HG02938 (cell line): ENCODE measurements at regions not wholly inside any gene's neighbourhood (a gene's known extent, or its start where the extent isn't known, plus 50 kb on each side); places are given as distances from the start of the nearest gene placed in this dataset.

Experiments
- ATAC-seq: cut with Tn5 transposase; IDR thresholded peaks from one replicate; pipeline ENCODE4 v1.9.1; 2021; ENCODE audit warnings: mild to moderate bottlenecking, moderate library complexity; ENCODE audit not compliant: unreplicated experiment

DNA sequence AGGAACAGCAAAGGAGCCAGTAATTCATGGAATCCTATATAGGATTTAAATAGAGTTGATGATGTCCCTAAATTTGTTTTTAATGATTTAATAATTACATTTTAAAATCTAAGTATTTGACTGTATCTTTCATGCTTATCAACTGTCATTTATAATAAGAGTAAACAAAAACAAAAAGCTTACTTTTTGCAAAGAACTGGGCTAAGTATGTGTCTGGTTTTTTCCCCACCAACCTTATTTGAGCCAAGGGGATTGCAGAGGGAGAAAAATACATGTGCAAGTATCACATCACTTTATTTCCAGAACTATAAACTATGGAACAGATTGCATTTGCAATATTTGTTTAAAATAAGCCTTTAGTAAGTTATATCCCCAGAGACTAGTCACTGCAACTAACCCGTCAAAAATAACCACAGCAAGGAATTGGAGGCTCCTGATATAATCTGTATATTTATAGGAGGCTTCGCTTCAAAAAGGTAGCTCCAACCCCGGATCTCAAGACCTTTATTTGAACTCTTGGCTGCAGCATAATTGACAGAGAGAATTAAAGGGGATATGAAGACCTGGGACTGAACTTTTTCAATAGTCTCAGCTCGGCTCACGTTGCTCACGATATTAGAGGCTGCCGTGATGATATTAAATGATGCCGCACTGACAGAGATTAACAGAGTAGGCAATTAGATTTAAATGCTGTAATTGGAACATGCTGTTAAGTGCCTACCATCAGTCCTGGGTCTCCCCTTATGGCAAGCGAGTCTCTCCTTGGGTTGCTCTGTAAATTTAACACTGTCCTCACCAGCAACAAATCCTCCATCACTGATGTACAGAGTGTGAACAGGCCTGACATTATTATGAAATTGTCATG, 329.1 kb upstream of the NFIA start:
- ATAC-seq = no peak

DNA sequence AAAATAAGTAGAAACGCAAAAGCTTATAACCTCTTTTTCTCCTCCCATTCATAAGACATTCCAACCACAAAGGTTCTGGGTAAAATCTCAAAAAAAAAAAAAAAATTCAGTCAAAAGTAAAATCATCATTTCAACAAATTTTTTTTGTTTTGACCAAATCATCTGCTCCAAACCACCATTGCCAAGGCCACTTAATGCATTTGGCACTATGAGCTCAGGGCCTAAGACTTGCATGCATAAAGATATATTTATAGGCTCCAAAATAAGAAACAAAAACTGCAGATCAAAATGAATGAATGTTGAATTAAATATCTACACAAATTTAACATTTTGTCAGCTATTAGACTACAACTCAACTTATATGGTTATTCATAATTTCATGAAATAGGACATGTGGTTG, 331.1 kb upstream of the NFIA start:
- ATAC-seq = no peak

DNA sequence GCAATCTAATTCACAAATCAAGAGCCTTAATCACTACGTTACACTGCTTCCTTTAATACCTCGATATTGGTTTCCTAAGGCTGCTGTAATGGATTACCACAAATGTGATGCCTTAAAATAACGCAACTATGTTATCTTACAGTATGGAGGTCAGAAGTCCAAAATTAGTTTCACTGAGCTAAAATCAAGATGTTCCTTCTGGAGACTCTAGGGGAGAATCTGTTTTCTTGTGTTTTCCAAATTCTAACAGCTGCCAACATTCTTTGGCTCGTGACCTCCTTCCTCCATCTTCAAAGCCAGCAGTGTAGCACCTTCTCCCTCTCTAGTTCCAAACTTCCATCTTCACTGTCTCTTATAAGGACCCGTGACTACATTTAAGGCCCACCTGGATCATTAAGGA, 335.0 kb upstream of the NFIA start:
- no peak for ATAC-seq

DNA sequence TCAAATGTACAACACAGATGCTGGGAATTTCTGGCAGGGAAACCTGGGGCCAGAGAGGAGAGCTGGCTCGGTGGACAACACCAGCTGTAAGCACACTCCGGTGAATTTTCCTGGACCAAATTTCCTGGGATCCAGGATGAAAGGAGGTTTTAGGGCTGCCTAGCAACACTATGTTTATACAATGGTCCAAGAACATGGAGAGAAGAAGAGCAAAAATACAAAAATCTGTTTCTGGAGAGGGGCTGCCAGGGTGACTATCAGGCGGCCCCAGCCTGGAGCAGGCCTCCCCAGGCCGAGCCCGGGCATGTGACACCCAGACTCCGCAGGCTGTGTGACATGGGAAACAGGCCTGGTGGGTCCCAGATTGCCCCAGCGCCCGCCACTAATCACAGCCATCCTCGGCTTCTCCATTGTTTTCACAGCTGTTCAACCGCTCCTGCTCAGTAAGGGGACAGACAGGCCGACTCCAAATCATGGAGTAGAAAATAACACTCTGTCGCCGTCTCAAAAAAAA, 336.0 kb upstream of the NFIA start:
- ATAC-seq = no peak

DNA sequence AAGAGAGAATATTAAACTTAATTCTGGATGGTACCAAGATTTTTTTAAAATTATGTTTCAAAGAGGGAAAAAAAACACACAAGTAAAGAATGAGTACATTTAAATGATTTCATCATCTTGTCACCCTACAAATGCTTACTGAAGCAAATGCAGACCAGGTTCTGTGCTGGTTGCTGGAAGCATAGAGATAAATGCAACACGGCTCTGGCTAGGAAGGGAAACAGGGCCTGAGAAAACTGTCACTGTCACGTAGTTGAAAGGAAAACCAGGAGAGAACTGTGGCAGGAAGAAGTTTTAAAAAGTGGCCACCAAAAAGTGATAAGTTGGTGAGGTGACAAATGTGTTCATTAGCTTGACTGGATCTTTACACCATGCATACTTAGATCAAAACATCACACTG, 336.9 kb upstream of the NFIA start:
- no peak for ATAC-seq

DNA sequence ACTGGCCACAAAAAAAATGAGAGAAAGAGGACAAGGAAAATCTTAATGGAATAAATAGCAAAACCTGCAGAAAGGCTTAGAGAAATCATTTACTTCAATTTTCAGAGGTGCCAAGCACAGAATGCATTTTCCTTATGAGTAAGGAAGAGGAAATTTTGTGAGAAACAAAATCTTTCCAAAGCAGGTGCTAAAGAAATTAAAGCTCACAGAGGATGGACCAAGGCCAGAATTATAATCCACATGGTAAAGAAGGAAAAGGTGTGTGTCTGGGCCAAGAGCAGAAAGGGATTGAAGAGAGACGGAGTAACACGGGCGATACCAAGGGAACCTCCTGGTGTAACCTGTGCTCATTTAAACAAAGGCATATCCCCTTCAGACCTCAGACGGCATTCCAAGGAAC, 340.0 kb upstream of the NFIA start:
- no peak for ATAC-seq

DNA sequence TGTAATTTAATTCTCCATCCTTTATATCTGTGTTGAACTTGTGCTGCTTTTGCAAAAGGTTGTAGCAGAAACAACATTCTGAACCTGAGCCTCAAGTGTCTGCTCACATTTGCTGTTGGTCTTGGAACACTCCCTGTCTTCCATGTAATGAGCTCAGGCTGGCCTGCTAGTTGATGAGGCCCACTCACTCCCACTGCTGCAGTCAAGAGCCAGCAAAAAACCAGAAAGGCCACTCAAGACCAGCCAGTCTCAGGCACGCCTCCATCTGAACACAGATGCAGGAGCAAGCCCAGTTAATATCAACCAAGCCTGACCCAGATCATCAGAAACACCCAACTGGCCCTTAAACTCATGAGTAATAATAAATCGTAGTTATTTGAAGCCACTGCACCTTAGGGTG, 342.2 kb upstream of the NFIA start:
- no peak for ATAC-seq

DNA sequence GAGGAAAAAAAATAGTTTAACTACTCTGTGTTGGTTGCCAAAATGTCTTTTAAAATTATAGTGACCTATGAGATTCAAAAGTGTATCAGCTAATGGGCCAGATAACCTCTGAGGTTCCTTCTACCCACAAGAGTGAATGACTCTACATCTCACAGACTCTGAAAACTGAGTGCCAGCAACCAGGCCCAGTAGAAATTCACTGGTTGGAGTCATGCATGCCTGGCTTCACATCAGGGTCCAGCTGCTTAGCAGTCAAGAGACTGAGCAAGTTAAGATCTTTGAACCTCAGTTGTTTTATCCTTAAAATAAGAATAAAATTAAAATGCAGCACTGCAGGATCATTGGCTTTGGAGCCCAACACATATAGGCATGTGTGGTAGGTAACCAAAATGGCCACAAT, 342.6 kb upstream of the NFIA start:
- no peak for ATAC-seq

DNA sequence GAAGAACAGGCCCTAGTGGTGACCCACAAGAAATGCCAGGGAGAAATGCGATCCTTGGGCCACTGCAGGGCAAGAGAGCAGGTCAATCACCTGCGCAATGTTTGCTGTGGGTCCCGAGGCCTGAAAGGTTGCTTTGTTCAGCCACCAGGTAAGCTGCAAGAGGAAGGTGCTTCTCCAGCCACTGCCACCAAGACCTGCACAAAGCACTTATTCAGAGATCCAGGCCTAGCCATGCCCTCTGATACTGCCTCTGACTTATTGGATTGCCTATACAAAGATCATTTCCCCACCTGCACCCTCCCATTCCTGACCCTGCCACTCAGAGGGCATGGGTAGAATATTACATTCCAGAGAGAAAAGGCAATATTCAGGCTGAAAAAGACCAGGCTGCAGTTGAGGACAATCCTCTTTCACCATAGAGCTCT, 349.4 kb upstream of the NFIA start:
- no peak for ATAC-seq

DNA sequence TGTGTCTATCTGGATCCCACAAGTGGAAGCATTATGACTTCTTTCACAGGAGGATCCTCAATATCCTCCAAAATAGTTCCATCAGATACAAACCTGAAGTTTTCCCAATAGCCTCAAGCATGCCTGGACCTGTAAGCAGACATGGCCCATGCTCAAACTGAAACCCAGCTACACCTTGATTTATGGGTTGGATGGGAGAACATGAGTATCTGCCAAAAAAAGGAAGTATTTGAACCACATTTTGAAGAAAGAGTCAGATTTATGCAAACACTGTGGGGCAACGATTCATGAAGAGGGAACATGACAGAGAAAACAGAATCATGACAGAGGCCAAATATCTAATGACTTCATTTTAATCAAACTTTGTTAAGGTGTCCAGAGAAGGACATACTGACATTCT, 351.0 kb upstream of the NFIA start:
- no peak for ATAC-seq

DNA sequence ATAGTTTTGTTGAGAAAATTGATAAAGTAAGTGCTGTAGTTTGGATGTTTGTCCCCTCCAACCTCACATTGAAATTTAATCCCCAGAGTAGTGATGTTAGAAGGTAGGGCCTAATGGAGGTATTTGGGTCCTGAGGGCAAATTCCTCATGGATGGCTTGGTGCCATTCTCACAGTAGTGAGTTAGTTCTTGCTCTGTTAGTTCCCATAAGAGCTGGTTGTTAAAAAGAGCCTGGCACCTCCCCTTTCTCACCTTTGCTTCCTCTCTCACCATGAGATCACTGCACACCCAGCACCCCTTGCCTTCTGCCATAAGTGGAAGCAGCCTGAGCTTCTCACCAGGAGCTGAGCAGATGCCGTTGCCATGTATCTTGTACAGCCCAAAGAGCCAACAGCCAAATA, 354.8 kb upstream of the NFIA start:
- no peak for ATAC-seq

DNA sequence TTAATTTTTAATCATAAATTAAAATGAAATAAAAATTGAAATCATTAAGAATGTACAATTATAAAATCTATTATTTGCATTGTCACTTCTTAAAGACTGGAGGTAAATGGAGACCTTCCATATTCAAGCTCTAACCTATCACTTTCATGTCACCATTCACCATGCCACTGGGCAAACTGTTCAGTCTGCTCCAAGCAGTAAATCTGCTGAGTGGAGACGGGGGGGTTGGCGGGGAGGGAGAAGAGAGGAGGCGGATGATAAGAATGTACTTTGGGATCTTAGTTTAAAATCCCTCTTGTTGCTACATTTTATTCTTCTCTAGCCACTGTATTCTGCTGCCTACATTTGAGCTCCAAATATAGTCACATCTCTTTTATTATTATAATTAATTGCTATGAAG, 365.9 kb upstream of the NFIA start:
- no peak for ATAC-seq

DNA sequence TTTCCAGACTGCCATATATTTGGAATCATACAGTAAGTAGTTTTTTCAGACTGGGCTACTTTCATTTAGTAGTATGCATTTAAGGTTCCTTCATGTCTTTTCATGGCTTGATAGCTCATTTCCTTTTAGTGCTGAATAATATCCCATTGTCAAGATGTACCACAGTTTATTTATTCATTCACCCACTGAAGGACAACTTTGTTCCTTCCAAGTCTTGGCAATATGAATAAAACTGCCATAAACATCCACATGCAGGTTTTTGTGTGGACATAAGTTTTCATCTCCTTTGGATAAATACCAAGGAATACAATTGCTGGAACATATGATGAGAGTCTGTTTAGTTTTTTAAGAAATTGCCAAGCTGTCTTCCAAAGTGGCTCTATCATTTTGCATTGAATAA, 366.4 kb upstream of the NFIA start:
- no peak for ATAC-seq

DNA sequence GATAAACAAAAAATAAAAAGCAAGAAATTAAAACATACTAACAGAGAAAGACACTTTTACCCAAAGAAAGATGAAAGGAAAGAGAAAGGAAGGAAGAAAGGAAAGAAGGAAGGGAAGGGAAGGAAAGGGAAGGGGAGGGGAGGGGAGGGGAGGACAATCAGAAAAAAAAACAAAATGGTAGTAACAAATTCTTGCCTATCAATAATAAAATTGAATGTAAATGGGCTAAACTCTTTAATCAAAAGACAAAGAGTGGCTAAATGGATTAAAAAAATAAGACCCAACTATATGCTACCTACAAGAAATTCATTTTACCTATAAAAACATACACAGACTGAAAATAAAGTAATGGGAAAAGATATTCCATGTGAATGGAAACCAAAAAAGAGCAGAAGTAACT, 372.9 kb upstream of the NFIA start:
- no peak for ATAC-seq

DNA sequence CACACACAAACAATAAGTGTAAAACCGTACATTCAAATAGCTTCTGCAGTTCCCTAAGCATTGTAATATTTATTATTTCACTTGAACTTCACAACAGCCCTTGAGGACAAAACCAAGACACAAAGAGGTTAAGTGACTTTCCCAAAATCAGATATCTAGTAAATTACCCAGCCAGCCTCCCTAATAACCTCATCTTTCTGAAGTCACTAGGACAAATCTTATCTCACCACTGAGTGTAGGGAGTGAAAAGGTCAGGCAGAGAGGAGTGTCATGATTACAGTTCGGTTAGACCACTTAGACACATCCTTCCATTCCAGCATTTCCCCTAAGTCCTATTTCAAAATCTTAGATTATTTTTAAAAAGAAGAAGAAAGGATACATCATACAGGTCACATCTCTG, 377.3 kb upstream of the NFIA start:
- ATAC-seq = no peak

DNA sequence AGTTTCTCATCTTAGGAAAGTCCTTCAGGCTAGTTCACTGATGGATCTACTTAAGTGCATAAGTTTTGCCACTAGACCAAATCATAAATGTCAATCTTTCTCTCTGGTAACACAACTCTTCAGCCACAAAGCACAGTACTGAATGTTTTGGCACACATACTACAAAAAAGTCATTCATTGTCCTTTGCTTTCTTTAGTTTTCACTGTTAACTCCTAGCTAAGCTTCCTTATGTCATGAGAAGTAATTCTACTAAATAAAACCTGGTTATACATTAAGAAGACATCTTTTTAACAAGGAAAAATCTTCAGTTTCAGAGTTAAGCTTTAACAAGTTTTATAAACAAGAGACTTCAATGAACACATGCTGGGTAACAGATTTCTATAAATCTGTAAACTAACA, 379.2 kb upstream of the NFIA start:
- ATAC-seq = no peak

DNA sequence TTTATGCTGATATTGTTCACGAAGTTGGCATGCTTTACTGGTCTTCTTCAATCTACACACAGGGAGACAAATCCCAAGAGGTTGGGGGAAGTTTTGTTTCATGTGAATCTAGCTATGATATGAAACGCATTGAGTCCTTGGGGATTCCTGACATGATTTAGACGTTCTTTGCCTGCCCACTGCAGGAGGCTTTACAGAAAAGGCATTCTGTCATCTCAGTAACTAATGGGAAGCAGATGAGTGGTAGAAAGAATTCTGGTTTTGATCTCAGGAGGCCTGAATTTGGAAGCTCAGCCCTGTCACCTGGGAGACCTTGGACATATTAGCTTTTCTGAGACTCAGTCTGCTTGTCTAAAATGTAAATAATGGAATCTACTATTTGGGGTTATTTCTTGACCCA, 383.0 kb upstream of the NFIA start:
- ATAC-seq = no peak

DNA sequence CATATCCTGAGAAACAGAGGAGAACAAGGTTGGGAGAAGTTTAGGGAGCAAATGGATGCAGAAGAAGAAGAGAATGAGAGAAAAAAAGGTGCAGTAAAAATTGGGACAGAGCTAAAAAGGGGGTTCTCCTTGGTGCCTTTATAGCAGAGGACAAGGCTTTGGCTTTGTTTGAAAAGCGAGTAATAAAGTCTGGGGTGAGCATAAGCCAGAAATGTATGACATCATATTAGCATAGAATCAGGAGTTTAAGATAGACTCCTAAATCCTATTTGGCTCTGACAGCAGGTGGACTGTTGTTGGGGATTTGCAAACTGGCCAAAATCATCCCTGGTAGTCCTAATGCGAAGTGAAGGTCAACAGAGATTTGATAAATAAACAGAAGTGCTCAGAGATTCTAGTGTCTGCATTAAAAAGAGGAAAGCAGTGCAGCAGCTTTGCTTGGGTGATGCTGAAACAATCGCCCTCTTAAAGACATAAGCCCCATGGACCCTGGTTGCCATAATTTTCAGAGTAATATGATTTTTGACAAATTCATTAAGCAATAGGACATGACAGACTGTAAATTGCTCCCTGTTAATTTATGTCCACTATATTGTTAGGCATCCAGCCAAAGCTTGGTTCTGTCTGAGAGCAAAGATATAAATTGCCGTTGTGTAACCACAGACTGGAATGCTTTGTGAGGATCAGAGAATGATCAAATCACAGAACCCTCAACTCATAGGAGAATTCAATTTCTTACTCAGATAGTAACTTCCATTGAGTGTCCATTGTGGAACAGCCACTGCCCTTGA, 385.0 kb upstream of the NFIA start:
- ATAC-seq = no peak

DNA sequence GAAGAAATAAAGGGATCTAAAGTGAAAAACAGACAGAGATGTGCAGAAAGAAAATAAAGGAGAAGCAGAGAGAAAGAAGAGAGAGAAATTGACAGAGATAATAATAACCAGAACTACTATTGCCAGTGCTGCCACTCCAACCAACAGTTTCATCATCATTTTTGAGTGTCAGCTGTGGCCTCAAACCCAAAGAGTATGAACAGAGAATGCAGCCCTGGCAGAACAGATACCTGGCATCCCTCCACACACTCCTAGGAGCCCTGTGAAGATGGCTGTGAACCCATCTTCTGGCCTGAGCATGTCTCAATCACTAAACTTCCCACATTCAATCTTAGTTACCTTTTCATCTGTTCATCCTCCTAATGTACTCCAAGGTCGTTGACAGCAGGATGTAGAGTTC, 385.8 kb upstream of the NFIA start:
- ATAC-seq = no peak

DNA sequence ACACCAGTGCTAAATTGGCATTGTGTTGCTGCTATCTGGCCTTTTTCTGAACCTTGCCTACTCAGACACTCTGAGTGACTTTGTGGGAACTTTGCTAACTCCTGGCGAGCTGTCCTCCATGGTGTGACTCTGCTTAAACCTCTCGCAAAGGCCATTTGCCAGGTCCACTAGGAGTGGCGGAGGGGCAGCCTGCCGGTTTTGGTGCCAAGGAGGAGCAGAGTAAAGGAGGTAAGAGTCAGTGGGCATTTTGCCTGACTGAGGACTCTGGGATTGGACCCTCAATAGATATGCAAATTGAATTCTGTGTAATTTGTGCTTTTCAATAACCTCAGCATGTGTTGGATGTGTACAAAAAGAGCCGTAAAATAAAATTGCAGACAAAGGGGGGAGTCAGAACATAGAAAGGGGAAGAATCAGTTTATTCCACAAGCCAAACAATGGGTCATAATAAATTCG, 386.6 kb upstream of the NFIA start:
- no peak for ATAC-seq

DNA sequence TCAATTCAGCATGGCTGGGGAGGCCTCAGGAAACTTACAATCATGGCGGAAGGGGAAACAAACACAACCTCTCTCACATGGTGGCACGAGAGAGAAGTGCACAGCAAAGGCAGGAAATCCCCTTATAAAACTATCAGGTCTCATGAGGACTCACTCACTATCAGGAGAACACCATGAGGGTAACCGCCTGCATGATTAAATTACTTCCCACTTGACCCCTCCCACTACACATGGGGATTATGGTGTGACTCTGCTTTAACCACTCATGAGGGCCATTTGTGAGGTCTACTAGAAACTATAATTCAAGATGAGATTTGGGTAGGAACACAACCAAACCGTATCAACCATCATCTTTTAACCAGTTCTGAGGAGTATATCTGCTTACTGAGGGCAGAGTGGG, 387.4 kb upstream of the NFIA start:
- ATAC-seq = no peak

DNA sequence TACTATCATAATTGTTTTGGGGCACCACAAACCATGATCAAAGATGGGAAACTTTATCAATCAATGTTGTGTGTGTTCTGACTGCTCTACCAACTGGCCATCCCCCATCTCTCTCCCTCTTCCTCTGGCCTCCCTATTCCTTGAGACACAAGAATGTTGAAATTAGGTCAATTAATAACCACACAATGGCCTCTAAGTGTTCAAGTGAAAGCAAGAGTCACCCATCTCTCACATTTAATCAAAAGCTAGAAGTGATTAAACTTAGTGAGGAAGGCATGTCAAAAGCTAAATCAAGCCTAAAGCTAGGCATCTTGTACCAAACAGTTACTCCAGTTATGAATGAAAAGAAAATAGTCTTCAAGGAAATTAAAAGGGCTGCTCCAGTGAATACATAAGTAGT, 390.3 kb upstream of the NFIA start:
- no peak for ATAC-seq
